HG03571 (cell line): ENCODE measurements at regions not wholly inside any gene's neighbourhood (a gene's known extent, or its start where the extent isn't known, plus 50 kb on each side); places are given as distances from the start of the nearest gene placed in this dataset.

ENCODE experiments used
- ATAC-seq: cut with Tn5 transposase; IDR thresholded peaks from one replicate; pipeline ENCODE4 v1.9.1; 2021; ENCODE audit not compliant: unreplicated experiment

DNA sequence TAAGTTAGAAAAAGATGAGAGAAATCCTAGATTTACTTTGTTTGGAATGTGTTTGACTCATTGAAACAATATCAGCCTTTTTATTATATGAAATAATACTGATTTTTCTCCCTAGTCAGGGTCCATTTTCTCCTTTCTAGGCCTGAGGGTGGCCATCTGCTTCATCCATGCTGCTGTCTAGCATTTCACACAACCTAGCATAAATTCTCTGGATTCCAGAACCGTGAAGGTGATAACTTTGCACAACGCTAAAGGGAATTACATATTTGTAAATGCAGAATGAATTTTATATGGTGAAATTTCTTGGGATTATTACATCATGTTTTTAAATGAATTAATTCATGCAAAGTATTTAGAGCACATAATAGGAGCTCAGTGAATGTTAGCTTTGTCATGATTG is 505.1 kb downstream of the INHBA start:
- ATAC-seq: no peak

DNA sequence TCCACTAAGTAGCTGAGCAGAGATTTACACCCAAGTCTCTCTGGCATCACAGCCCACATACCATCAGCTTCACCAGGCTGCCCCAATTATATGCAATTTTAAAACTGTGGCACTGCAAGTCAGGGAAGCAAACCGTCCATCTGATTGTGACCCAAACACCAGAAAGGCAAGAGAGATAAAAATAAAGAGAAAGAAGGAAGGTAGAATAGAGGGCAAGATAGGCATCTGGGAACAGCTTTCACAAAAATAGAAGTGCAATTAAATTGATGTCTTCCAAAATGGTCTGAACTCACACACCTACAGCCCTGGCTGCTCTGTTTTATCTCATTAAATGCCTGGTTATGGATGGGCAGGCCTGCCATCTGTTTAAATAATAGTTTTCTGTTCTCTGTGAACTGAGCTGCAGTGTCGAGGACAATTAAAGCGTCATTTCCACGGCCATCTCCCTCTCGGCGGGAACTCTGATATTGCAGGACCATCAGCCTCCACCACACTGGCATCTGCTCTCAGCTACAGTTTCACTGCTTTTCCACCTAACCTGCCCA is 509.1 kb downstream of the INHBA start:
- no peak for ATAC-seq

DNA sequence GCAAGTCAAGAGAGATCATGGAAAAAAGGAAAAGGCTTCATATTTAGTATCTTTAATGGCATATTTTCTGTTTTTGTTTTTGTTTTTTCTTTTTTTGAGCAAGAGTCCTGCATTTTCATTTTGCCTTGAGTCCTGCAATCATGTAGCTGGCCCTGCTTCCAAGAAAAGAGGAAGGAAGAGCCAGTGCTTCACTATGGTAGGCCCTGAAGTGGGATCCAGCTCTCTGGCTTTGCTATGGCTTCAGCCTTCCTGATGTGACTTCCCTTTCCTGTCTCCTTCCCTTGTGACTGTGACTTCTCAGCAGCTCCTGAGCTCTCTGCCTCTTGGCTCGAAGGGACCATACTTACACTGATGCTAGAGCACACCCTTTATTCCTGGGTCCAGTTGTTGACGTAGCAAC is 512.3 kb downstream of the INHBA start:
- ATAC-seq: no peak

DNA sequence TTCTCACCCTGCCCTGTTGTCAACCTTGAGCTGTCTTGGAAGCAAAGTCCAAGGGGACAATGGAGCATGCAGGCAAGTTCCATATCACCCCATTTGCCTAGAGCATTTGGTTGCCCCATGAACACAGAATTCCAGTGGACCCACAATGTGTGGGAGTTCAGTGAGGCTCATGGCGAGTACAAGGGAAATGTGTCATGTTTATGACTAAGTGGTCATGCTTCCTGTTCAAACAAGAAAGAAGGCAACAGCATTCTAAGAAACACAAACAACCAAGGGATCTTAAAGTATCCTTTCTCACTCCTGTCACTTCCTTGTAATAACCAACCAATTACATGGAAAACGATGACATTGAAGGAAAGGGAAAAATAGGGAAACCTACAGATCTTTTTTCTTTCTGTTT is 513.0 kb downstream of the INHBA start:
- no peak for ATAC-seq

DNA sequence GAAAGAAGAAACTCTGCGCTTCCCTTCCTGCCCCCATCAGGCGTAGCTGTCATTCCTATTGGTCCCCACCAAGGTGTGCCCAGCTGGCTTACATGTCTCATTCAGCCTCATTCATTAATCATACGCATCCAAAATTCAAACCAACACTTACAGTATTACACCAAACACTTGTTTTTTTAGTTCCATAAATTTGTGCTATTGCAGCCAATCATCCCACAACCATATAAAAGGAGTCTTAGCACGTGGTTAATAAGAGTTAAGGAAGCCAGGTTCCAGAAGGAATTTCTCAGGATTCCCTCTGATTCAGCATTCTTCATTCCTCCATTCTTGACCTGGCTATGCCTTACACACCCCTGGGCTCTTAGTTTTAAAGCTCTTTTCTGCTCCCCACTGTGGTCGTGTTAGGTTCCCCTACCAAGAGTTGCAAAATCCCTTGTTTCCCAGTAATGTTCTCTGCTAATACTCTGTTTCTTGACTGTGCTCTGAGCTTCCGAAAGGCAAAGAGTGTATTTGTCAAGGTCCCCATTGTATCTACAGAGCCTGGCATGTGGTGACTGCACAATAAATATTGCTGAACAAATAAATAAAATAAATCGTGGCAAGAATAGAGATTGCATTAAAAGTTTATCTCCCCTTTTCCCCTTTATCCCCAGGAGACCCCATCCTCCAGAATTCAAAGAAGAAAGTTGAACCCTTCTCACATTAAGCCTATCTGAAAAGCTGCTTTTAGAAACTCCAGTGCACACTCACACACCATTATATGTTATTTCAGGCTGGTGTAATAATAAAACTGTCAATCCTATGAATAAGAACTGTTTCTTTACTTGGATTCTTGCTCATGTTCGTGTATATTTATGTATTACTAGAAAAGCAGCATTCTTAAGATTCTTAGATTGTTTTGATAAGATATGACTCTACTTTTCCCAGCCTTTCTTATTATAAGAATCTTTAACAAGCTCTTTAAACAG is 514.4 kb downstream of the INHBA start:
- no peak for ATAC-seq

DNA sequence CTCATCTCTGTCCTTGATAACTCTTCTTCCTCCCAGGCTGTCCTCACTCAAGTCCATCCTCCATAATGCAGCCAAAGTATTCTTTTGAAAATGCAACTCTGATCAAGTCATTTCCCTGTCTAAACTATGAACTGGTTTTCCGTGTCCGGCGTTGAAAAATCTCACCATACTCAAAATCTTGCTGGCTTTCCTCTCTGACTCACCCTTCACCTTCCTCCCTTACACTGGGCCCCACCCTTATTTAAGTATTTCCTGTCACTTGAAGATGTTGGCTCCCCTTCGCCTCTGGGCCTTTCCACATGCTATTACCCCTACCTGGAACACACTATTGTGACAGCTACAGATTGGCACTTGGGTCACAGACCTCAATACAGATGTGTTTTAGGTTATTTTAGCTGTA is 515.6 kb downstream of the INHBA start:
- ATAC-seq: no peak

DNA sequence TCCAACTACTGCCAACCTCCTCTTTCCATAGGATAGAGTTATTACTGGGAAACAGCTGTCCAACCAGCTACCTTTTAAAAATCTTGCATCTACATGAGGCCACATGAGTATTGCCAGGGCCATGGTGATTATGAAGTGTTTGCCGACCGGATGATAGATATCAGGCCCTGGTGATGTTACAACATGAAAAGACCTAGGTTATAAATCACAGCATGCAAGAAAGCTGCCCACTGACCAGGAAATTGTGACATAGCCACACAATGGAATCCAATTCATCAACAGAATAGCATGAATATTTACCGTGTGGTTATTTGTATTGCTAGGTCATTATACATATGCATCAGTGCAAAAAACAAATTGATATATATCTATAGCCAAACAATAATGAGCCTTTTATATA is 517.0 kb downstream of the INHBA start:
- no peak for ATAC-seq

DNA sequence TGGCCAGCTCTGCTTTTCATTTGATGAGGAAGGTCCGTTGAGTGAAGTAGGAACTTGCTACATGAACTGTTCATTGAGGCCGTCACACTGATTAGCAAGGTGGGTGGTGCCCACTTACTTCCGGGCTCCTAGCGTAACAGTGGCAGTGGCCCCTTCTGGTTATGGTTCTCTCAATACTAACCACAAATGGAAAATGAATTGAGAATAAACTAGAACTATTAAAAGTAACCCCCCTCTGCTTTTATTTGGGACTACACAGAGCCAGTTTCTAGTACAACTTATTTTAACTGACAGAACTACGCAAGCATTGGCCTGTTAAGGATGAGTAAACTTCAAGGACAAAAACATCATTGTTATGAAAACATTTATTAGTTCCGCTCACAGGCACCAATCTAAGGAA is 519.1 kb downstream of the INHBA start:
- no peak for ATAC-seq

DNA sequence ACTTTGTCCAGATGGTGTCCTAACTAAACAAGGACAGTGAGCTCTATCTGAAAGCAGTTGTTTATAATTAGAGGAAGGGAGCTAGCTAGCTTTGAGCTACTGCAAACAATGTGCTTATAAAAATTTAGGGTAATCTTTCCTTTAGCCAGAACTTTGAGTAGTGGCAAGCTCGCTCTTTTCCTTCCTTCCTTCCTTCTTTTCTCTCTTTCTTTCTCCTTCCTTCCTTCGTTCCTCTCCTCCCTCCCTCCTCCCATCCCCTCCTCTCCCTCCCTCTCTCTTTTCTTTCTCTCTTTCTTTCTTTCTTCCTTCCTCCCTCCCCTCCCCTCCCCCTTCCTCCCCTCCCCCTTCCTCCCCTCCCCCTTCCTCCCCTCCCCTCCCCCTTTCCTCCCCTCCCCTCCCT is 520.1 kb downstream of the INHBA start:
- ATAC-seq: no peak

DNA sequence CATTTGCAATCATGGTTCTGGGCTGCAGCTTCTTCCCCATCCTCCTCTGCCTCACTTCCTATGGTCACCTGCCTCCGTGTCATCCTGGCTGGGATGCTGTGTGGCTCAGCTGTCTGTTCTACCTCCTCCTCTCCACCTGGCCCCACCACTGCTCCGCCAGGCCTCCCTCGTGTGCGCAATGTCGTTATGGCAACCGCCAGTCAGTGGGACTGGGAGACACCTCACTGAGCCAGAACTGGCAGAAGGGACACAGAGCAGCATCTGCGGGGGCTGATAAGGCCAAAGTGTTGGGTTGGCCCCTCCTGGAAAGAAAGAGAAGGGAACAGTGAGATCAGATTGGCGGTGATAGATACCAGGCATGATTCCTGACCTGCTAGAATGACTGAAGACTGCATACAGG is 527.5 kb downstream of the INHBA start:
- ATAC-seq: no peak

DNA sequence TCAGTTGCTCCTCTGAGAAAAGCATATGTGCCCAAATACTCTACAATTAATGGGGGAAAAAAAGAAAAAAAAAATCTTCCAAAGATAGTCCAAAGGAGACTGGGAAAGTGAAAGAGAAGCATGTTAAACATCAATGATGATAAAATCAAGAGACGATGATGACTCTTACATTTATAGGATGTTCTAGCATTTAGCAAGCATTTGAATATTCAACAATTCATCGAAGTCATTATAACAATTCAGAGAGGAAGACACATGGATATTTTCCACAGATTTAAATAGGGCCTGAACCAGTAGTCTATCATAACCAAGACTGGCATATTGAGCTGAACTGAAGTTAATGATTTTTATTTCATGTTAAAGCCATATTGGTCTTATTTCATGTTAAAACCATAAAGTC is 528.4 kb downstream of the INHBA start:
- ATAC-seq: no peak

DNA sequence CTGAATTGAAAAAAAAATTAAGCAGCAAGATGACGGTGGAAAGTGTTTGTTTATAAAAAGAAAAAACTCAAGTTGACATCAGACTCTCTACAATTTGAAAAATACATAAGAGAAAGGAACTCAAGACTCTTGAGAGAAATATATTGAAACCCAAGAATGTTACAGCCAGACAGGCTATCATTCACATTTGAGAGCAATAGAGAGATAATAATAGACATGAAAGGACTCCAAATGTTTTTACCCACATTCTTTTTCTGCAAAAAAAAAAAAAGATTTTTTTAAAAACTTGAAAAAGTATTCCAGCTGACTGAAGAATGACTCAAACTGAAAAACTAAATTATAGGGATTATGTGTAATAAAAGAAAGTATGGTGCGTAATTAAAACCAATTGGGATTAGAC is 532.4 kb downstream of the INHBA start:
- no peak for ATAC-seq

DNA sequence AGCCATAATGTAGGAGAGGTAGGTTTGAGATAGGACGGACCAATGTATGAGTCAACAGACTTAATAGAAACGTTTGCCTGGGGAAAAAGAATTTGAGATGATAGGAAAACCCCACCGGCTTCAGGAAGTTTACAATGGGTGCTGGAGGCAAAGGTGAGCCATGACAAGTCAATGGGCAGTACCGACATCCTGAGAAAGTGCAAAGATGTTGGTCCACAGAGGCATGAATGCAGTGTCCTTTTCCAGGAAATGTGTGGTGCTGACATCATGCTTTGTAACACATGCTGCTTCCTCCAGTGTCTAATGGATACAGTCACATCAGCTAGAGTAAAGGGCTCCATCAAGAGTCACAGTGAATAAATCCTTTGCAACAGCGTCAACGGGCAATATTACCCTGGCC is 533.6 kb downstream of the INHBA start:
- ATAC-seq: no peak

DNA sequence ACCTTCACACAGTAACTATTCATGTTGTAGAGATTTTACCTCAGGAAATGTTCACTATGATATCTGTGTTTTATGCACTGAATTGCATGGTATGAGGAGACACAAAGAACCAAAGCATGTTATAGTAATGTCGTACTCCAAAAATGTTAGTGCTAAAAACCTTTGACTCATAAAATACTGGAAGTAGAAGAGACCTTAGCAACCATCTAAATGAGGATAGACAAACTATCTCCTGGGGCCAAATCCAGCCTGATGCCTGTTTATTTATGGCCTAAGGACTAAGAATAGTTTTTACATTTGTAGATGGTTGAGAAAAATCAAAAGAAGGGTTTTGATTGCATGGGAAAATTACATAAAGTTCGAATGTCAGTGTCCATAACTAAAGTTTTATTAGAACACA is 535.1 kb downstream of the INHBA start:
- no peak for ATAC-seq

DNA sequence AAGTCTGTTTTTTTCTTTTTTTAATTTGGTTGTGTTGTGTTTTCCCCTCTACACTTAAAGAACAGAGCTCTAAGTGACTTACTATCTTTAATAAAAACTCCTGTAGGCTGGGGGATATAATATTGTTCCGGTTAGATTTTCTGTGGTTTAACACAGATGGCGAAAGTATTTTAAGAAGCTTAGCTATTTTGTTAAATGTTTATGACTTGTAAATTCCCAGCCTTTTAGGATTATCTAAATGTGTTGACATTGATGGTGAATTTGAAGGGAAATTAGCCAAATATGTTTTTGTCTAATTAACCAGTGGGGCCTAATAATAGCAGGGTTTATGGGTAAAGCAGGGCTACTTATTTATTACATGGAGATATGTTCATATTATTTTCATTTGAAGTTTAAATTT is 538.5 kb downstream of the INHBA start:
- no peak for ATAC-seq

DNA sequence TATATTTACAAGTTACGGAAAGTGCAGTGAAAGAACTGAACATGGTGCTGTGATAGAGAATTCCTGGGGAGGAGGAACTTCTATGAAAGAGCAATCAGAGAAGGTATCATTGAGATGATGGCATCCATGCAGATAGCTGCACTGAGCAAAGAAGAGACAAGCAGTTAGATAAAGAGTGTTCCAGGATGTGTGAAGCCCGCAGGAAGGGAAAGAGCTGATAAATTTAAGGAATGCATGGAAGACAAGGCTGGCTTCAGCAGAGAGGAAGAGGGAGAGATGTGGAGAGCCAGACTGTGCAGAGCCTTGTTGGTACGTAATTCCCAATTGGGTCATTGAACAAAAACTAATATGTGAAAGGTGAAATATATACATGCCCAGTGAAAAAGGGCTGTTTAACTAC is 538.9 kb downstream of the INHBA start:
- no peak for ATAC-seq

DNA sequence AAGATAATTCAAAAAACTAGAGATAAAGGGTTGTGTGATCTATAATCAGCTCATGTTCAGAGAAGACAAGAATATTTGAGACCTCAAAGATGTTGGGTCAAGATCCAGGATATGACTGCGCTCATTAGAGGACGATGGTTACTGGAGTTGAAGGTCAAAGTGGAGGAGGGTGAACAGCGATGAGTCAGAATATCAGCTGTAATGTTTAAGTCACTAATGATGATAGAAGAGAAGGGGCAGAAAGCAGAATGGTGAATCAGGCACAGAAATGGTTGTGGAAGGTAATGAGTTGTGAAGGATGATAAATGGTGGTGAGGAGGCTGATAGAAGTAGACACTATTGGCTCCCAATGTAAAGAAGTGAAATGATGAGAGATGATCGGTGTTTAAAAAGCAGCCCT is 540.3 kb downstream of the INHBA start:
- ATAC-seq: no peak

DNA sequence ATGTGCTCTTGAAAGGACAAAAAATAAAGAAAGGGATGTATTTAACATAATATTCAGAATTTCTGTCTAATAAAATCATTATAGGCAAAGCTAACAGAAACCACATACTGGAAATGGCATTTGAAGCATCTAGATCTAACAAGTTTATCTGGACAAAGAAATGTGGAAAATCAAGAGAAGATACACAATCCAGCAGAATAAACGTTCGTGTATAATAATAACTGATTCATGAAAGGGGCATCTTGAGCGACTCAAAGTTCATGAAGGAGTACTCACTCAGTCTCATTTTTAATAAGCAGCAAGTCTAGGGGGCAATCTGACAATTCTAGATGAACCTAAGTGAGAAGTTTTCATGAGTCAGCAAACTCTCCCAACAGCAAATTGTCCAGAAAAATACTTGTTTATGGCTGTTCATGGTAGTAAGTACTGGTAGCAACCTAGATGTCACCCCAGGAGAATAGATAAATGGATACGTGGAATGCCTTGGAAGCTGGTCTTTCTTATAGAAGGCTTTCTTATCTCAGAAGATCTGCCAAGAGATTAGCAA is 541.8 kb downstream of the INHBA start:
- no peak for ATAC-seq

DNA sequence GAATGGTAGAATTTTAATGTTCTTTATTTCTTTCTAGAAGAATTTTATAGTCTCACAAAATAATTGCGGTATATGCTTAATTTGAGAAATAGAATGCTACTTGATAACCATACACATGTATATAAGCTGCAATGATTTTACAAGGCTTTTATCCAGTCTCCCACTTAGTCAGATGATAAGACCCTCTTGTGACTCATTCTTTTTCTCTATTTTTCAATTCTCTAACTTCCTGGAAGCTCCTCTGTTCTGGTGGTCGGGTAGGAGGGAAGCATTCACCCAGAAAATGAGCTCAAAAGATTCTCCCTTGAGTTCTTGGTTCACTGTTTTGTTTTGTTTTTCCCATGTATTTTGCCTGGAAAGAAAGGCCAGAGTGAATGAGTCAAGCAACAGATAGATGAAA is 546.6 kb downstream of the INHBA start:
- no peak for ATAC-seq

DNA sequence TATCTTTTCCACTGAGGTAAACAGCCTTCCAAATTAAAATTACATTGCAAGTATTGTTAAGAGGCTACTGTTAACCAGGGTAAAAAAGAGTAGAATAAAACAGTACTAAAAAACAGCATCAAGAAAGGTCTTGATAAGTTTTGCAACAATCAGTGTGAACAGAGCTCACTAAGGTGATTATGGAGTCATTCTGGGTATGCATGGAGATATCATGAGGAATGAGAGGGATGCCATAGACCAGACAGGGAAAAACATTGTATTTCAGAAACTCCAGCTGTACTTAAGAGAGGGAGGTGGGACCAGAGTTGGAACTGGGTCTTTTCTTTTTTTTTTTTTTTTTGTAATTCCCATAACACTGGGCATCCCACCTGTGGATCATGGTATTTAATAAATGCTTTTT is 549.6 kb downstream of the INHBA start:
- no peak for ATAC-seq

DNA sequence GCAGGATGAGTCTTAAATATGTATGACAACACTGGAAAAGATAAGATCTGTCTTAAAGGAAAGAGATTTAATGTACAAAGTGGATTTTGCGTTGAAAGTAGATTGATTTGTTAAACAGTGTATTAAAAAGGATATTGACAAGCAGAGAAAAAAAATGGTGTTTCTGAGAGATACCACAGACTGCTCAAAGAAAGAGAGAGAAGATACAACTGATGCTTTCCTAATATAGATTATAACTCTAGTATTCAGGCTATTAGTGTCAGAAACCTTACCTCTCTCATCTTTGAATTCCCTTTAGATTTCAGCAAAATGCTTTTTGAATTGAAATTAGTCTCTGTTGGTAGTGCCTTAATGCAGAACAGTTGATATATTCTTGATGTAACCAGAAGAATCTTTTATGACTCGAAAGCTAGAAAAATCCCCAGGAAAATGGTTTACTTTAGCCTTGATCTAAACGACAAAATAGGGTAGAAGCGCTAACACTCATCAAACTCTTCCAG is 550.7 kb downstream of the INHBA start:
- ATAC-seq: no peak

DNA sequence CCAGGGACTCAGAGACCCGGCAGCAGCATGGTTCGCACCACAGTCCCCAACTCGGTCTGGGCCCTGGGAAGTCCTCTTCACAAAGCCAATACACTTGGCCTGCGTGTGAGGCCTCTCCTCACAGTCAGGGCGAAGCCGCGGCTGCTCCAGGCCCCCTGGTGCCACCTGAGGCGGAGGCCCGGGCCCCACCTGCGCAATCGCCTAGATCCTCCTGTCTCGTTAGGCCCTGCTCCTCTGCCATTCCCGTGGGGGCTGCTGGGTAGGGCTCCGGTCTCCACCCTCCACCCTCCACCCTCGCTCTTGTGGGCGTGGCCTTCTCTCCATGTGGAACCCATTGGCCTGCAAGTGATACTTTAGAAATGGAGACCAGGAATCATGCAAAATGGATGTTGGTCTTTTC is 553.3 kb downstream of the INHBA start:
- ATAC-seq: no peak
